ENCODE measurements at regions not wholly inside any gene's neighbourhood (a gene's known extent, or its start where the extent isn't known, plus 50 kb on each side); places are given as distances from the start of the nearest gene placed in this dataset.

- TF ChIP-seq, protein P1, sequence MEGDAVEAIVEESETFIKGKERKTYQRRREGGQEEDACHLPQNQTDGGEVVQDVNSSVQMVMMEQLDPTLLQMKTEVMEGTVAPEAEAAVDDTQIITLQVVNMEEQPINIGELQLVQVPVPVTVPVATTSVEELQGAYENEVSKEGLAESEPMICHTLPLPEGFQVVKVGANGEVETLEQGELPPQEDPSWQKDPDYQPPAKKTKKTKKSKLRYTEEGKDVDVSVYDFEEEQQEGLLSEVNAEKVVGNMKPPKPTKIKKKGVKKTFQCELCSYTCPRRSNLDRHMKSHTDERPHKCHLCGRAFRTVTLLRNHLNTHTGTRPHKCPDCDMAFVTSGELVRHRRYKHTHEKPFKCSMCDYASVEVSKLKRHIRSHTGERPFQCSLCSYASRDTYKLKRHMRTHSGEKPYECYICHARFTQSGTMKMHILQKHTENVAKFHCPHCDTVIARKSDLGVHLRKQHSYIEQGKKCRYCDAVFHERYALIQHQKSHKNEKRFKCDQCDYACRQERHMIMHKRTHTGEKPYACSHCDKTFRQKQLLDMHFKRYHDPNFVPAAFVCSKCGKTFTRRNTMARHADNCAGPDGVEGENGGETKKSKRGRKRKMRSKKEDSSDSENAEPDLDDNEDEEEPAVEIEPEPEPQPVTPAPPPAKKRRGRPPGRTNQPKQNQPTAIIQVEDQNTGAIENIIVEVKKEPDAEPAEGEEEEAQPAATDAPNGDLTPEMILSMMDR (IDR thresholded peaks at IDR 0.05), result no peak
- TF ChIP-seq STAT6 (CRISPR knock-in tag; conservative IDR thresholded peaks at IDR 0.05; ENCODE audit: low read depth) (no peak), MAX (CRISPR knock-in tag; IDR thresholded peaks at IDR 0.05) (no peak)
Measured at GRCh38 chr17:62180772-62181171, 115.7 kb upstream of the MED13 start.

Data from WTC11 (cell line).